RCC 7860 (cell line): ENCODE measurements at regions not wholly inside any gene's neighbourhood (a gene's known extent, or its start where the extent isn't known, plus 50 kb on each side); places are given as distances from the start of the nearest gene placed in this dataset.

Experiments used
- DNase-seq: peaks from one replicate; pipeline ENCODE4 v3.0.0-alpha.2; 2015; ENCODE audit warnings: low spot score
- FAIRE-seq: peaks from 2 replicates; lab custom pipeline; 2012; peaks lifted over from hg19 to GRCh38; lab: Jason Lieb, UNC

DNA sequence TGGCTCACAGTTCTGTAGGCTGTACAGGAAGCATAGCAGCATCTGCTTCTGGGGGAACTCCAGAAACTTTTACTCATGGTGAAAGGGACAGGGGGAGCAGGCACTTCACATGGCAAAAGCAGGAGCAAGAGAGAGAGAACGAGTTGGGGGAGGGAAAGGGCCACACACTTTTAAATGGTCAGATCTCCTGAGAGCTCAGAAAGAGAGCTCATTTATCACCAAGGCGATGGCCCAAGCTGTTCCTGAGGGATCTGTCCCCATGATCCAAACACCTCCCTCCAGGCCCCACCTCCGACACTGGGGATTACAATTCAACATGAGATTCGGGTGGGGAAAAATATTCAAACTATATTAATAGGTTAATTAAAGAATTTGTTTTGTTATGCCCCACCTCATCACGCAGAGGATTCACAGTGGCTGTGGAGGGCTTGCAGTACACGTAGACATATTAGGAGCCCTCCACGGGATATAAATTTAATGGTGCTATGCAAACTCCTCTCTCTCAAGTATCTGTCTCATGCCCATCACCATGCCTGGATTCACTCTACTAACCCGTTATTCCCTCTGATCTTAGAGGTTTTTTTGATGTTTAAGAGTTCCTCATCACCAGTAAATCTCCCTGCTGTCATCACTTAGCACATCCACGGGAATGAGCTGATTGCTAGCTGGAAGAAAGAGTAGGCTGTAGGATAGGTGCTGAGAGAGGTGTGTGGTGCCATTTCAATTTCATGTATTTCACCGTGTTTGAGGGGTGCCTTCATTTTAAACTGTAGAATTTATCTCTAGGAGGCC is 84.5 kb upstream of the ARHGAP28 start:
- DNase-seq (no peak), FAIRE-seq (no peak)

GRCh38 chr18:6646801-6647200 is 82.7 kb upstream of the ARHGAP28 start:
- FAIRE-seq = no peak
- DNase-seq = no peak

- FAIRE-seq (no peak), DNase-seq (no peak)
Measured at GRCh38 chr18:6648581-6648980, 80.9 kb upstream of the ARHGAP28 start.

DNA sequence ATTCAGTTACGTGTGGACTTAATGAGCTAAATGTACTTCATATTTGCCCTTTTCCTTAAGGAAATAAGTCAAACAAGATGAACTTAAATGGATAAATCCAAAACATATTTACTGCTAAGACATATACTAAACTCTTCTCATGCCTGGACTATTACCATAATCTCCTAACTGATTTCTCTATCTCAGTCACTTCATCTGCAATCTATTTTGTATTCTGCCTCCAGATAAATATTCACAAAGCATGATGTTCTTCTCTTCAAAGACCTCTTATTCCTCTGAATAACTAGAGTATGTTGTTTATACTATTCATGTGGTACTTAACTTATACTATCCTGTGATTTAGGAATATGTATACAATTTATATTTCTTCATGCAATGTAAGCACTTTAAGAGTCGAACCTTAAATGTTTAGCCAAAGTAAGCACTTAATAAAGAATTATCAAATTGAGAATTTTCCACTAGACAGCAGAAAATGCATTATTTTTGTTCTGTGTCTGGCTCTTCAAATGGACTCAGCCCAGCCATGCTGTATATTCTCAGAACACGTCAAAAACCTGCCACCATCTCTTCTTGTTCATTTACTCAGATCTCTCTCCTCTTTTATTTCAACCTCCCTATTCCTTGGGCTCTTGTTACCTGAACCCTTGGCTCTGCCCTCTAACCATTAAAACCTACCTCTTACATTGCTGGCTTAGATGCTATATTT is 79.9 kb upstream of the ARHGAP28 start:
- DNase-seq (no peak), FAIRE-seq (no peak)

DNA sequence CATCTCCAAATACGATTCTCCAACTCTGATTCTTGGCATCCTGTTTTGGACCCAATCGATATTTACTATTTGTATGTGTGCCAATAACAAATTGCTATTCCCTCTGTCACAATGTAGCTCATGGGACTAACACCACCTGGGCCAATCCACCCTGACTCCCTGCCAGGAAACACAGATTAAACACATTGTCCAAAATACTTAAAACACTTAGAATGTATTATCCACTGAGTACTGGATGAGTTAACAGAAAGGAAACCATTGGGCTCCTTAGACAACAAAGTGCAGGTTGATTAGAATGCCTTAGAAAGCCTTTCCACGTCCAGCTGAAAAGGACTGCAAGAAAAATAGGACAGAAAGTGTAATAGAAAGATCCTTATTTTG is 79.4 kb upstream of the ARHGAP28 start:
- FAIRE-seq = no peak

DNA sequence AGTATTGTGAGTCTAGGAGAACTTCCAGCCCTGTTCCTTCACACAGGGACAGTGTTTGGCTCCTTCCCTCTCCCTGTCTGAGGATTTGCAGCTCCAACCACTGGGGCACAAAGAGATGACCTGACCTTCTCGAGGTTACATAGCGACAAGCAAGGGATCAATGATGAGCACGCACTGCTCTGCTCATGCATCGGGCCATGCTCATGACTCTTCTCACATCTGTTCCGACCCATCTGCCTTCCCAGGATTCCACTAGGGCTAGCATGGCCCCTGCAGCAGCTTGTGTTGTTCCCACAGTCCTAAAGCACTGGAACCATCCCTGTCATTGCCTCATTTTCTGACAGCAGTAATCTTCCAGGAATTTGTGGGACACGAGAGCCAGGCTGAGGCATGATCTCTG is 78.8 kb upstream of the ARHGAP28 start:
- FAIRE-seq = no peak

More for the DNA sequence above, 79.4 kb upstream of the ARHGAP28 start:
- no peak for DNase-seq

GRCh38 chr18:6652098-6652497 is 77.4 kb upstream of the ARHGAP28 start:
- FAIRE-seq (no peak), DNase-seq (no peak)

More for the DNA sequence above, 78.8 kb upstream of the ARHGAP28 start:
- no peak for DNase-seq

GRCh38 chr18:6653880-6654279 is 75.6 kb upstream of the ARHGAP28 start:
- FAIRE-seq (no peak), DNase-seq (no peak)

- no peak for DNase-seq
- FAIRE-seq = no peak
Measured at GRCh38 chr18:6659963-6660725, 69.4 kb upstream of the ARHGAP28 start.

DNA sequence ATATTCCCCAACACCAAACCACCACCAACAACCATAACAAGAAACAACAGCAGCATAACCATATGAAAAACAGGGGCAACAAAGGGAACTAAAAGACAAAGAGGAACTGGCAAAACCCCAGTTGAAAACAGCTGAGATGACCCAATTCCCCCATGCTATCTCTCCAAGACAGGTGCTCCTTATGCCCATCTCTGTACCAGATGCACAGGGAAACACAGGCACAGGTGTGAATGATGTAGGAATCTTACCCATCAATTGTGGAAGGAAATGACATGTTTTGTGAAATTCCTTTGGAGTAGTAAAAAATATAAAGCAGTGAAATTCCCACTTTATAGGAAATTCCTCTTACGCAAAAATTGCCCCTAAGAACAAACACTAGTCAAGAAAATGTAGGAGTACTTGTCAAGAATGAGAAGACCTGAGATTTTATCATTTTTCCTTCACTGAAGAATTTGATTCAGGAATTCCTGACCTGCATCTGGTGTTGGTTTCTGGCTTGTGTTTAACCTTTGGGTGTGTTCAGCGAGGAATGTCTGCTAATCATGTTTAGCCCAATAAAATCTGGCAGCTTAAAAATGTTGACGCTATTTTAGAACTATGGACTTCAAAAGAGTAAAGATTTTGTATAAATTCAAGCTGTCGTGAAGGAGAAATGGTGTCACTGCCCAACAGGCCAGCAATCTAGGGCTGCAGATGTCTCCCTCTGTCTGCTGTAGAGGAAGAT is 67.7 kb upstream of the ARHGAP28 start:
- no peak for DNase-seq
- no peak for FAIRE-seq

DNA sequence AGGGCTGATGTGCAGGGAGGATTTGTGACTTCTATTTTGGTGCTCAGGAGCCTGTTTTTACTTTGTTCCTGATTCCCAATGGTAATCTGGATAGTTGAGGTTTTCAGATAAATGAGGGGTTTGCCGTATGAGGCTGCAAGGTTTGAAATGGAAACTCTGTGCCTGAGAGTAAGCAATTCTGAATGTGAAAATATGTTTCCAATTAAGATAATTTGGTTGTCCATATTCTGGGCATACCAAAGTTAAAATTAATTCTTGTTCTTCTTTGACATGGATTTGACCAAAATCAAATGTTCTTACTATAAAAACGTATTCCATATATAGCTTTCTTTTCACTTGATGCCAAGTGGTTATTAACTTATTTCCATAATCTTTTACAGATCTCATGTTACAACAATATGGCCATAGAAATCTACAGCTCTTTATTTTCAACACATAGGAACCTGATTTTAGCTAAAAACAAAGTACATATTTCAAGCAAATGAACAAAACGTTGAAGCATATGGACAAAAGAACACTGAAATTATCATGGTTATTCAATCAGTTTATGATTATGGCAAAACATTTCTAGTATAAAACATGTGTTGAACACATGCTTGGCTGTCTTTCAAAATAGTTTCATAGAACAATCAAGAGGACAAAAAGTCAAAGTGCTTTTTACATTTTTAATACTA is 63.4 kb upstream of the ARHGAP28 start:
- no peak for FAIRE-seq
- DNase-seq = no peak

DNA sequence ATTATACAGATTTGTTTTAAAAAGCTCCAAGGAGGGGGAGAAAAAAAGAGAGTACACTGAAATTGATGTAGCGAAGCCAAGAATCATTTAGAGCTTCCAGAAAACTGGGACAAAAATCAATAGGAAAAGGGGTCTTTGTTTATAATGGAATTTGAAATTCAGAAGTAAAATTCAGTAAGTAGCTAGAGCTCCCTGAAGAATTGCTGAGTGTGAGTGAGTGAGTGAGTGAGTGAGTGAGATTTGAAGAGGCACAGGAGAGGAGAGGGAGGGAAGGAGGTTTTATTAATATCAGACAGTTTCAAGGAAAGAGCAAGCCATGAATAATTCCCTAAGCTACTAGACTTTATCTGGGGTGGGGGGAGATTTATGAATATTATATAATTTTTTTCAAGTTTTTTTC is 60.7 kb upstream of the ARHGAP28 start:
- DNase-seq (no peak), FAIRE-seq (no peak)

DNA sequence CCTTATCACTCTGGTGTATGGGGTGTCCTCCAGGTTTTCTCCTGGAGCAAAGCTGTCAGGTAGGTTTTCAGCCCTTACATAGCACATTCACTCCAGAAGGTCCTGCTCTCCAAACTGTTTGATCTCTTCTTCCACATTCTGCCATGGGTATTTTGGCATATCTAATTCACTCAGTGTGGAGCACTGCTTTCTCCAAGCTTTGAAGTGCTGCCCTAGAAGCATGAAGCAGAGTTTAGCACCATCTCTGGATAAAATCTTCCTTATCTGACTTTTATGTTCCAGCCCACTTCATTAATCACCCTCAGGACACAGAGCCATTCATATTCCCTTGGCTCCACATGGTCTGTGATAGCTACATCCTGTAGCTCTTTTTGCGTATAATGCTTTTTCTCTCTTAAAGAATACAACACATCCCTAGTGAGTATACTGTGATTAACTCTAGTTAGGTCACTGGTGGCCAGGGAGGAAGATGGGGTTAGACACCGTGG is 56.7 kb upstream of the ARHGAP28 start:
- no peak for FAIRE-seq

DNA sequence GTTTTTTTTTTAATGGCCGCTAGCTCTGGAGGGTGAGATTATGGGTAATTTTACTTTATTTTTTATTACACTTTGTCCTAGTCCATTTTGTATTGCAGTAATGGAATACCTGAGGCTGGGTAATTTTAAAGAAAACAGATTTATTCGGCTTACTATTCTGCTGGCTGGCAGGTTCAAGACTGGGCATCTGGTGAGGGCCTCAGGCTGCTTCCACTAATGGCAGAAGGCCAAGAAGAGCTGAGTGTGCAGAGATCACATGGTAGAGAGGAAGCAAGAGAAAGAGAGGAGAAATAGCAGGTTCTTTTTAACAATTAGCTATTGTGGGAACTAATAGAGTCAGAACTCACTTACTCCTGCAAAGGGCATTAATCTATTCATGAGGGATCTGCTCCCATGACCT is 52.4 kb upstream of the ARHGAP28 start:
- DNase-seq (no peak), FAIRE-seq (no peak)

More for the DNA sequence above, 56.7 kb upstream of the ARHGAP28 start:
- DNase-seq = no peak

GRCh38 chr18:6679201-6679600 is 50.3 kb upstream of the ARHGAP28 start:
- no peak for DNase-seq

More at GRCh38 chr18:6679201-6679600, 50.3 kb upstream of the ARHGAP28 start:
- FAIRE-seq = no peak
